ENCODE measurements at regions not wholly inside any gene's neighbourhood (a gene's known extent, or its start where the extent isn't known, plus 50 kb on each side); places are given as distances from the start of the nearest gene placed in this dataset.

DNA sequence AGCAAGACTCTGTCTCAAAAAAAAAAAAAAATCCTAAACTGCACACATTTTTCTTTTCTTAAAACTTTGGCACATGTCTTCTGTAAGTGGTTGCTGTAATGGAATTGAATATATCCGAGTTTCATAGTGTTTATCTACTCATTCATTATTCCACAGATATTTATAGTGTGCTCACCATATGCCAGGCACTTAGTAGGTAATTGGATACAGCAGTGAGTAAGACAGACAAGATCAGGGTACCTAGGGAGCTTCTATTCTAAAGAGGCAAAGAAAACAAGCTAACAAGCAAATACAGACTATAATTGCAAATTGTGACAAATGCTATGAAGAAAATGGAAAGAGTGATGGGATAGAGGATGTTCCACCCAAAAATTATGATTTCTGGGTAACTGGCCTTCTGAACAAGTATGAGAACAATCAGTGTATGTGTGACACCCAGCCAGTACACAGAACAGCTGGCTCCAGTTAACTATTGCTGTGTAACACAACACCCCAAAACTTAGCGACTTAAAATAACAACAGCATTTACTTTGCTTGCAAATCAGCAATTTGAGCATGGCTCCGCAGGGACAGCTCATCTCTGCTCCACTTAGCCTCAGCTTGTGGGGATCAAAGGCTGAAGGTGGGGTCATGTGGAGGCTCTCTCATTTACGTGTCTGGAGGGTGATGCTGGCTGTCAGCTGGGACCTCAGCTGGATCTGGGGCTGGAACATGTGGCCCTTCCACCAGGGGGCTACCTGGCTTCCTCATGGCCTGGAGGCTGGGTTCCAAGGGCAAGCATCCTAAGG lies 224.9 kb downstream of the INSIG2 start:
- ATAC-seq (no peak), DNase-seq (no peak)
- Mint-ChIP-seq H3K9me3 (no peaks in the 10 kb centered on the region), H3K36me3 (ENCODE audit: insufficient read depth) (no peaks in the 10 kb centered on the region), H3K4me3 (no peak overlapping the region), H3K27me3 (ENCODE audit: low read depth) (peaks cover 5% of the 10 kb centered on the region), H3K4me1 (ENCODE audit: low read depth) (peaks cover 6% of the 10 kb centered on the region)

DNA sequence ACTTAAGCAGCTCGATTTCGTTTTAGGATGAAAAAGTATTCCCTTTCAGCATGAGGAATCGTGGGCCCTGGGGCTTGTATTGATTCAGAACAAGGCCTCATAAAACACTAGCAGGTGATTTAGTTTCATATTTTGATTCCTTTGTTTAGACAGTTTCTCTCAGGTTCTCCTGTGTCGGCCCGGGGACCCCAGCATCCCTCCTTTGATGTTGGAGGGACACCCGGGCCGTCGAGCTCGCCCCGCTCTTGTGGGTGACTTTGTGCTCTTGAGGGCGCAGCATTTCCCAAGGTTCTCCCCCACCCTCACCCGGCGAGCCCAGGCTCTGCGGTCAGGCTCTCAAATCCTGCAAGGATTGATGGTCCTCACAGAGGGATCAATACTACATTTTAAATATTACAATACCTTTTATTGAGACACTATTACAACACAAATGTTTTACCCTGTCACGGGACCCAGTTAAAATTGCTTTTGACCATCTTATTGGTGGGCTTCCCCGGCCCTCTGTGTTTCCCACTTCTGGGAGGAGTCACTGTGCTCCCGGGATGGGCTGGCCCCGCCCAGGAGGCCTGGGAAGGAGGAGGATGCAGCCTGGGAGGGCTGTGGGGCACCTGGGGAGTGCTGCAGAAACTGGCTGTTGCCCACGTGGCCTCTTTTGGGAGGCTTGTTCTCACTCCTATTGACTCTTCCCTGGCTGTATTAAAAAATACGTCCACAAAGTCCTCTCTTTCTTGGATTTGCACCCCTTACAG lies 222.6 kb downstream of the INSIG2 start:
- peaks cover 6% of the 10 kb centered on the region for H3K4me1 Mint-ChIP-seq (ENCODE audit: low read depth)
- ATAC-seq (peak; percentile 3 to 7), DNase-seq (no peak)
- no peaks in the 10 kb centered on the region for H3K9me3 Mint-ChIP-seq
- H3K36me3 Mint-ChIP-seq (ENCODE audit: insufficient read depth), result no peaks in the 10 kb centered on the region
- peaks cover 2% of the 10 kb centered on the region for H3K27me3 Mint-ChIP-seq (ENCODE audit: low read depth)
- peak overlapping the region; percentile 85 for H3K4me3 Mint-ChIP-seq

DNA sequence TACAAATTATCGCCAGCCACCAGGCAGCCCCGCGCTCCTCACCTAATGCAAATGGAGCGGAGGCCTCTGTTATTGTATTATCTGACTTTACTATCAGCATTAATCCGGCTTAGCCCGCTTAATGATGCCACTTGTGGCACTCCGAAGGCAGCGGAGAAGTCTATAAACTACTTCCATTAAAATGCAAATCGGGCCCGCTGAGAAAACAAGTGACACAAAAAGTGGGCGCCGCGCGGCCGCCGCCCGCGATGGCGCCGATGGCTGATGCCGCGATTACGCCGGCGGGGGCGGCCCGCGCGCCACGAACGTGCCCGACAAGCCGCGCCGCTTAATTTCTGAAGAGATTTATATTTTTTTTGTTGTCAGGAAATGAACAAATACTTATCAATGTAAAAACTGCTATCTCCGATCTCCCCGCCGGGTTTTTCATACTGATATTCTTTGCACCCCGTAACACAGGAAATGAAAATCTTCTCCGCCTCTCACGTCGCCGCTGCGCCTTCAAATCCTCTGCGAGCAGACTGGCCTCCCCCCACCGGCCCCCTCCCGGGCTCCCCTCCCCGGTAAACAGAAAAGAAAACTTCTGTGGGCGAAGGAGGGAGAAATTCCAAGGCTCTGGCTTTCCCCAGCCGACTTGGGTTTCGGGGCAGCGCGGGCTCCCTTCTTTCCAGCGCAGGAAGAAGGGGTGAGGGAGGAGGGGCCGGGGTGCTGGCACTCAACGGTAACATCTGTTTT lies 221.8 kb downstream of the INSIG2 start:
- no peaks in the 10 kb centered on the region for H3K36me3 Mint-ChIP-seq (ENCODE audit: insufficient read depth)
- ATAC-seq (peak; percentile 79 to 81), DNase-seq (peak; percentile 31)
- peaks cover 2% of the 10 kb centered on the region for H3K27me3 Mint-ChIP-seq (ENCODE audit: low read depth)
- H3K4me3 Mint-ChIP-seq, result peak overlapping the region; percentile 85
- no peaks in the 10 kb centered on the region for H3K9me3 Mint-ChIP-seq
- peaks cover 6% of the 10 kb centered on the region for H3K4me1 Mint-ChIP-seq (ENCODE audit: low read depth)

DNA sequence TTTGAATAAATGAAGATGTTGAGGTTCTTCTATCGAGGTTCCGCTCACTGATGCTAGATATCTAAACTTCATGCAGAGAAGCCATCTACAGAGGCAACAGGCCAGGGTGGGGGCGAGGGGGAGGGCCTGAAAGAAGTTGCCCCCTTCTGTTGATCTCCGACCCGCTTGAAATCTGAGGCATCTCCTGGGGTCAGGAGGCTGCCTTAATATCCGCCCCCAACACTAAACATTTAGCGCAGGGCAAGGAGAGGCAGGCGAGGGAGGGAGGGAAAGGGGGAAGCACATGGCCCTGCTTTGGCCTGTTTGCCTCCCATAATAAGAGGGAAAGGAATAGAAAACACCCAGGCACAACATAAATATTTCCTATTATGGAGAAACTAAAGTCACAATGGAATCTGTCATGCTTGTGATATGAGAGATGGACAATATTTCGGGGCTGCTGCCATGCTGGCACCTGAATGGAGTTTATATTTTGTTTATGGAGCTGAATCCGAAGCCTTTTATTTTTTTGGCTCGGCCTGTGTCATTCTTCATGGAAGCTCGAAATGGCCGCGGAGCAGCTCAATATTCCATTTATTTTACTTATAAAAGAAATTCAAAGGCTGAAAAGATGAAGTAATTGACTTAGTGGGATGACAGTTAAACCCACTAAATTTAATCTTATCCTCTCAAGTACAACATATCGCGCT lies 221.1 kb downstream of the INSIG2 start:
- ATAC-seq, result no peak
- Mint-ChIP-seq H3K4me1 (ENCODE audit: low read depth) (peaks cover 6% of the 10 kb centered on the region), H3K4me3 (peak overlapping the region; percentile 85), H3K9me3 (no peaks in the 10 kb centered on the region), H3K27me3 (ENCODE audit: low read depth) (peaks cover 2% of the 10 kb centered on the region), H3K36me3 (ENCODE audit: insufficient read depth) (no peaks in the 10 kb centered on the region)
- no peak for DNase-seq

DNA sequence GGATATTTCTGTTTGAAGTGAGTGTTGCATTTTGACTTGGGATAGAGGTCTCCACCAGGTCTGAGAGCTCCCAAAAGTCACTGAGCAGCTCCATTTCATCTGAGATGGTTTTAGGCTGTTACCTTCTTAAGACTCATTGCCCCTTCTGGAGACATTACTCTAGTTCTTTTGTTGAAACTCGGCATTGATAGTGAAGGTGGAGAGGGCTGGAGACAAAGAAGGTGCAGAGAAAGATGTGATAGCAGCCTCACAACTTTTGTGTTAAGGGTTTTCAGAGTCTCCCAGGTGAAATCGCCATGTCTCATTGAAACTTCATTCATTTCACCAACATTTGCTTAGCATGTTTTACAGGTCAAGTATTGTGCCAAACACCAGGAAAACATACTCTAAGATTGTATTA lies 219.6 kb downstream of the INSIG2 start:
- DNase-seq (no peak), ATAC-seq (no peak)
- no peaks in the 10 kb centered on the region for H3K9me3 Mint-ChIP-seq
- H3K27me3 Mint-ChIP-seq (ENCODE audit: low read depth), result peaks cover 2% of the 10 kb centered on the region
- no peaks in the 10 kb centered on the region for H3K36me3 Mint-ChIP-seq (ENCODE audit: insufficient read depth)
- no peak overlapping the region for H3K4me3 Mint-ChIP-seq
- H3K4me1 Mint-ChIP-seq (ENCODE audit: low read depth), result peaks cover 6% of the 10 kb centered on the region

DNA sequence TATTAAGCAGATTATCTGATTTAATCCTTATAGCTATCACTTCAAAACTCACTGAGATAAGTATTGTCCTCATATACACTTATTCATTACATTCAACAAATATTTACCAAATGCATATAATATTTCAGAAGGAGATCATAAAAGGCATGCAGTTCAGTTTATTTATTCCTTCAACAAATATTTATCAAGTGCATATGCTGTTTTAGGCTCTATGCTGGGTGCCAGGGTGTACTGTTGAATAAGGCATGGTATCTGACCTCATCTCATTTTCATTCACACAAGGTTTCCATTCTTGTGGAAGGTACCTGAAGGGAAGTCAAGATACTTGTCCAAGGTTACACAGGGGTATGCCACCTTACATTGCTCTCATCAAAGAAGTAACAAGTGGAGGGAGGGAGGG lies 213.0 kb downstream of the INSIG2 start:
- no peaks in the 10 kb centered on the region for H3K4me1 Mint-ChIP-seq (ENCODE audit: low read depth)
- no peaks in the 10 kb centered on the region for H3K36me3 Mint-ChIP-seq (ENCODE audit: insufficient read depth)
- DNase-seq (no peak), ATAC-seq (no peak)
- peaks cover 22% of the 10 kb centered on the region for H3K27me3 Mint-ChIP-seq (ENCODE audit: low read depth)
- H3K4me3 Mint-ChIP-seq, result no peak overlapping the region
- H3K9me3 Mint-ChIP-seq, result no peaks in the 10 kb centered on the region

DNA sequence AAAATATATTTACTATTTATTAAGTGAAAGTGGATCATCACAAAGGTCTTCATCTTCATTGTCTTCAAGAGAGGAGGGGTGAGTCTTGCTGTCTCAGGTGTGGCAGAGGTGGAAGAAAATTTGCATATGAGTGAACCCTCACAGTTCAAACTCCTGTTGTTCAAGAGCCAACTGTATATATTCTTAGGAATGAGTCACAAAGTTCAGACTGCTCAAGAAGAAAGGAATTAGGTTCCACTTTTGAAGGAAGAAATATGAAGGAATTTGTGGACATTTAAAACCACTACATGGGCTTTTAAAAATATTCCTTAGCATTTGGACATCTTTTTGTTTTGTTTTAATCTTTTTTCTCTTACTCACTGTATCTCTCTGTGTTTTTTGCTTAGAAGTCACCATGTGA lies 212.6 kb downstream of the INSIG2 start:
- no peak overlapping the region for H3K4me3 Mint-ChIP-seq
- peaks cover 26% of the 10 kb centered on the region for H3K27me3 Mint-ChIP-seq (ENCODE audit: low read depth)
- ATAC-seq (no peak), DNase-seq (no peak)
- H3K9me3 Mint-ChIP-seq, result no peaks in the 10 kb centered on the region
- H3K4me1 Mint-ChIP-seq (ENCODE audit: low read depth), result no peaks in the 10 kb centered on the region
- no peaks in the 10 kb centered on the region for H3K36me3 Mint-ChIP-seq (ENCODE audit: insufficient read depth)

DNA sequence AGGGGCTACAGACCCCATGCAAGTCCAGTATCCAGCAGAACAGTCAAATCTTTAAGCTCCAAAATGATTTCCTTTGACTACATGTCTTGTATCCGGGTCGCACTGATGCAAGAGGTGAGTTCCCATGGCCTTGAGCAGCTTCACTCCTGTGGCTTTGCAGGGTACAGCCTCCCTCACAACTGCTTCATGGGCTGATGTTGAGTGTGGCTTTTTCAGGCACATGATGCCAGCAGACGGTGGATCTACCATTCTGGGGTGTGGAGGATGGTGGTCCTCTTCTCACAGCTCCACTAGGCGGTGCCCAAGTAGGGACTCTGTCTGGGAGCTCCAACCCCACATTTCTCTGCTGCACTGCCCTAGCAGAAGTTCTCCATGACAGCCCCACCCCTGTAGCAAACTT lies 208.4 kb downstream of the INSIG2 start:
- ATAC-seq, result no peak
- H3K4me3 Mint-ChIP-seq, result no peak overlapping the region
- no peak for DNase-seq
- H3K4me1 Mint-ChIP-seq (ENCODE audit: low read depth), result no peaks in the 10 kb centered on the region
- no peaks in the 10 kb centered on the region for H3K9me3 Mint-ChIP-seq
- H3K27me3 Mint-ChIP-seq (ENCODE audit: low read depth), result peaks cover 32% of the 10 kb centered on the region
- H3K36me3 Mint-ChIP-seq (ENCODE audit: insufficient read depth), result no peaks in the 10 kb centered on the region

DNA sequence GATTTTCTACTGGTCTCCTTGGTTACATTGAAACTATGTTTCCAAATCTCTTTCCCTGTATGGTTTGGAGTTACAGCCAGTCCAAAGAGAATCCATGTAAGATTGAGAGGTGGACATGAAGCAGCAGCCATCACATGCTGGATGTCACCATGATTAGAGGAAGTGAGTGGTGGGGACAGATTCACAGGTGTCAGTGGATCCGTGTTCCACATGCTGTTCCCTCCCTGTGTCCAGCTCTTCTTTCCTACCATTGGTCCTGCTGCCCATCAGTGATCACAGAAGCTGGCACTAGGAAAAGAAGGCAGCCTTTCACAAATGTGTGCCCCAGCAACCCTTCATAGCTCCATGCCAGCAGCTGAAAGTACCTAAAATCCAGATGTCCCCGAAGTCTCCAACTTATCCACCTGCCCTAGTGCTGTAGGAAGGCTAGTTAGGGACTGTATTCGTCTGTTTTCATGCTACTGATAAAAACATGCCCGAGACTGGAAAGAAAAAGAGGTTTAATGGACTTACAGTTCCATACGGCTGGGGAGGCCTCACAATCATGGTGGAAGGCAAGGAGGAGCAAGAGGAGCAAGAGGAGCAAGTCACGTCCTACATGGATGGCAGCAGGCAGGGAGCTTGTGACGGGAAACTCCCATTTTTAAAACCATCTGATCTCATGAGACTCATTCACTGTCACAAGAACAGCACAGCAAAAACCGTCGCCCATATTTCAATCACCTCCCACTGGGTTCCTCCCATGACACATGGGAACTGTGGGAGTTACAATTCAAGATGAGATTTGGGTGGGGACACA lies 207.5 kb downstream of the INSIG2 start:
- H3K4me1 Mint-ChIP-seq (ENCODE audit: low read depth), result no peaks in the 10 kb centered on the region
- no peak overlapping the region for H3K4me3 Mint-ChIP-seq
- peaks cover 28% of the 10 kb centered on the region for H3K27me3 Mint-ChIP-seq (ENCODE audit: low read depth)
- H3K9me3 Mint-ChIP-seq, result no peaks in the 10 kb centered on the region
- ATAC-seq (no peak), DNase-seq (no peak)
- no peaks in the 10 kb centered on the region for H3K36me3 Mint-ChIP-seq (ENCODE audit: insufficient read depth)

DNA sequence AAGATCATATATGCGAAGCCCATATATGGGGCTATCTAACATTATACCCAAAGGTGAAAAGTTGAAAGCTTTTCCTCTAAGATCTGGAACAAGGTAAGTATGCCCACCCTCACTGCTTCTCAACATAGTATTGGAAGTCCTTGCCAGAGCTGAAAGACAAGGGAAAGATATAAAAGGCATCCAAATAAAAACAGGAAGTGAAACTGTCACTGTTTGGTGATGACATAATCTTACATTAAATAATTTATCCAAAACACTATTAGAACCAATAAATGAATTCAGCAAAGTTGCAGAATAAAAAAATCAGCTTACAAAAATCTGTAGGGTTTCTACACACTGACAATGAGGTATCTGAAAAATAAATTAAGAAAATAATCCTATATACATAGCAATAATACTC lies 205.8 kb downstream of the INSIG2 start:
- H3K4me3 Mint-ChIP-seq, result no peak overlapping the region
- H3K9me3 Mint-ChIP-seq, result no peaks in the 10 kb centered on the region
- H3K36me3 Mint-ChIP-seq (ENCODE audit: insufficient read depth), result no peaks in the 10 kb centered on the region
- H3K4me1 Mint-ChIP-seq (ENCODE audit: low read depth), result no peaks in the 10 kb centered on the region
- no peak for ATAC-seq
- H3K27me3 Mint-ChIP-seq (ENCODE audit: low read depth), result peaks cover 19% of the 10 kb centered on the region
- DNase-seq, result no peak

DNA sequence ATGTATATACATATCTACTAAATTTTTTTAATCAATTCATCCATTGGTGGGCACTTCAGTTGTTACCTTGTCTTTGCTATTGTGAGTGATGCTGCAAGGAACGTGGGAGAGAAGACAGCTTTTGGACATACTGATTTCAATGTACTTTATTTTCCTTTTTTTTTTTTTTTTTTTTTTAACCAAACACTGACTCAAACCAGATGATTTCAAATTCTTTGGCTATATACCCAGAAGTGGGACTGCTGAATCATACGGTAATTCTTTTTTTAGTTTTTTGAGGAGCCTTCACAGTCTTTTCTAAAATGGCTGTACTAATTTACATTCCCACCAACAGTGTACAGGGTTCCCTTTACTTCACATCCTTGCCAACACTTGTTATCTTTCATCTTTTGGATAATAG lies 204.7 kb downstream of the INSIG2 start:
- no peak for ATAC-seq
- no peak for DNase-seq
- Mint-ChIP-seq H3K36me3 (ENCODE audit: insufficient read depth) (no peaks in the 10 kb centered on the region), H3K27me3 (ENCODE audit: low read depth) (peaks cover 15% of the 10 kb centered on the region), H3K9me3 (no peaks in the 10 kb centered on the region), H3K4me1 (ENCODE audit: low read depth) (no peaks in the 10 kb centered on the region), H3K4me3 (no peak overlapping the region)

DNA sequence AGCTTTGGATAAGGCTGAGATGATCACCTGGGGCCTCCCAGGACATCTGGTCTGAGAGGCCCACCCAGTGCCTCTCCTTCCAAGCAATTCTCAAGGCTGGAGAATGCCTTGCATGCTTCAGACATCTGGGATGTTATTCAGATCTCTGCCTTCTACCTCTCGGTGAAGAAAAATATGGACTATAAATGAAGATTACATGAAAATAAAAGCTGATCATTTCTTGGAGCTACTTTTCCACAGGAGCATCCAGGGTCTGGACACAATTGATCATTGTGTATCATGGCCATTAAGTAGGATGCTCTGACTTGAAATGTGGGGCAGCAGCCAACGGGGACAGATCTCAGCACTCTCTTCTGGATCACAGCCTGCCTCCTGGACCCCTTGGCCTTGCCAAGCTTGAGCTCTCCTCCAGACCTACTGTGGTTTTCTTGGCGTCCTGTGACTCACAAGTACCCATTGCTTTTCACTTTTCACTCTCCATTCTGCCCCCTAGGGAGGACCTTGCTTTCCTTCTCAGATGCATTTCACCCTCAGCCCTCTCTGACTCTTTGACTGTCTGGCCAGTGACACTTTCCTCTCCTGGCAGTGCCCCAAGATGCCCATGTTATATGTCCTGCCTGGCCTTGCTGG lies 203.1 kb downstream of the INSIG2 start:
- Mint-ChIP-seq H3K4me1 (ENCODE audit: low read depth) (no peaks in the 10 kb centered on the region), H3K4me3 (no peak overlapping the region), H3K27me3 (ENCODE audit: low read depth) (peaks cover 12% of the 10 kb centered on the region), H3K9me3 (no peaks in the 10 kb centered on the region), H3K36me3 (ENCODE audit: insufficient read depth) (no peaks in the 10 kb centered on the region)
- no peak for ATAC-seq
- no peak for DNase-seq

Measured in activated T-cell treated with anti-CD3 and anti-CD28 coated beads, Interleukin-2, amount 50 U/mL, for 4 hours (primary cell).